IPS-18a (cell line): ENCODE measurements at regions not wholly inside any gene's neighbourhood (a gene's known extent, or its start where the extent isn't known, plus 50 kb on each side); places are given as distances from the start of the nearest gene placed in this dataset.
"Not testable (repeated sequence)": the region's sequence is repeated elsewhere in the genome, so short reads cannot be mapped to it uniquely, and the experiment has no call there.

ENCODE experiments used
- H3K27ac ChIP-seq: one replicate; pipeline ENCODE4 v1.5.1; 2013; ENCODE audit warnings: low read length
- H3K27me3 ChIP-seq: one replicate; pipeline ENCODE4 v1.6.1; 2013; ENCODE audit warnings: mild to moderate bottlenecking, low read length; ENCODE audit not compliant: control insufficient read depth, insufficient read depth
- H3K36me3 ChIP-seq: one replicate; pipeline ENCODE4 v1.6.1; 2013; ENCODE audit warnings: low read depth, low read length; ENCODE audit not compliant: control insufficient read depth
- H3K4me1 ChIP-seq: one replicate; pipeline ENCODE4 v1.6.1; 2013; ENCODE audit warnings: low read depth, low read length; ENCODE audit not compliant: control insufficient read depth
- H3K4me3 ChIP-seq: one replicate; pipeline ENCODE4 v1.5.1; 2013; ENCODE audit warnings: low read length
- H3K9ac ChIP-seq: one replicate; pipeline ENCODE4 v1.6.1; 2013; ENCODE audit warnings: mild to moderate bottlenecking, low read length, moderate library complexity
- H3K9me3 ChIP-seq: one replicate; pipeline ENCODE4 v1.6.1; 2013; ENCODE audit warnings: low read depth, low read length; ENCODE audit not compliant: control insufficient read depth

GRCh38 chr3:18693588-18694329, 268.6 kb upstream of the SATB1 start:
- H3K27ac ChIP-seq, result not testable (repeated sequence)

GRCh38 chr3:18687286-18687685, 262.1 kb upstream of the SATB1 start:
- H3K9ac ChIP-seq, result no peak overlapping the region
- H3K36me3 ChIP-seq, result no peaks in the 10 kb centered on the region
- no peaks in the 10 kb centered on the region for H3K4me1 ChIP-seq
- H3K9me3 ChIP-seq, result no peaks in the 10 kb centered on the region
- no peaks in the 10 kb centered on the region for H3K27me3 ChIP-seq
- H3K27ac ChIP-seq, result no peak overlapping the region
- H3K4me3 ChIP-seq, result no peak overlapping the region

More at GRCh38 chr3:18693588-18694329, 268.6 kb upstream of the SATB1 start:
- not testable (repeated sequence) for H3K36me3 ChIP-seq, H3K4me3 ChIP-seq, H3K9me3 ChIP-seq, H3K4me1 ChIP-seq, H3K9ac ChIP-seq, H3K27me3 ChIP-seq

GRCh38 chr3:18683900-18684299, 258.8 kb upstream of the SATB1 start:
- H3K27me3 ChIP-seq, result no peaks in the 10 kb centered on the region
- H3K27ac ChIP-seq, result no peak overlapping the region
- no peak overlapping the region for H3K9ac ChIP-seq
- no peaks in the 10 kb centered on the region for H3K9me3 ChIP-seq
- H3K4me3 ChIP-seq, result no peak overlapping the region
- H3K4me1 ChIP-seq, result no peaks in the 10 kb centered on the region
- H3K36me3 ChIP-seq, result no peaks in the 10 kb centered on the region

- Histone ChIP-seq H3K27ac (no peak overlapping the region), H3K4me3 (no peak overlapping the region), H3K36me3 (no peaks in the 10 kb centered on the region), H3K9me3 (no peaks in the 10 kb centered on the region), H3K9ac (no peak overlapping the region), H3K27me3 (no peaks in the 10 kb centered on the region), H3K4me1 (no peaks in the 10 kb centered on the region)
These were observed 256.7 kb upstream of the SATB1 start for GRCh38 chr3:18681818-18682345.

GRCh38 chr3:18680758-18681157, 255.6 kb upstream of the SATB1 start:
- no peaks in the 10 kb centered on the region for H3K9me3 ChIP-seq
- no peaks in the 10 kb centered on the region for H3K4me1 ChIP-seq
- no peaks in the 10 kb centered on the region for H3K36me3 ChIP-seq
- H3K27me3 ChIP-seq, result no peaks in the 10 kb centered on the region
- no peak overlapping the region for H3K9ac ChIP-seq
- H3K27ac ChIP-seq, result no peak overlapping the region
- no peak overlapping the region for H3K4me3 ChIP-seq

- no peaks in the 10 kb centered on the region for H3K27me3 ChIP-seq
- H3K9me3 ChIP-seq, result no peaks in the 10 kb centered on the region
- H3K9ac ChIP-seq, result no peak overlapping the region
These were observed 254.1 kb upstream of the SATB1 start for GRCh38 chr3:18679238-18679637.

GRCh38 chr3:18675197-18675596, 250.1 kb upstream of the SATB1 start:
- Histone ChIP-seq H3K27me3 (no peaks in the 10 kb centered on the region), H3K9me3 (no peaks in the 10 kb centered on the region), H3K27ac (no peak overlapping the region), H3K9ac (no peak overlapping the region), H3K4me3 (no peak overlapping the region), H3K36me3 (no peaks in the 10 kb centered on the region), H3K4me1 (peaks cover 6% of the 10 kb centered on the region)

More at GRCh38 chr3:18679238-18679637, 254.1 kb upstream of the SATB1 start:
- H3K4me3 ChIP-seq, result no peak overlapping the region
- no peaks in the 10 kb centered on the region for H3K4me1 ChIP-seq
- no peaks in the 10 kb centered on the region for H3K36me3 ChIP-seq
- H3K27ac ChIP-seq, result no peak overlapping the region

GRCh38 chr3:18672561-18672960, 247.4 kb upstream of the SATB1 start:
- Histone ChIP-seq H3K27ac (no peak overlapping the region), H3K4me3 (no peak overlapping the region), H3K9me3 (no peaks in the 10 kb centered on the region), H3K9ac (no peak overlapping the region), H3K4me1 (peaks cover 6% of the 10 kb centered on the region), H3K36me3 (no peaks in the 10 kb centered on the region), H3K27me3 (no peaks in the 10 kb centered on the region)

- no peaks in the 10 kb centered on the region for H3K36me3 ChIP-seq
- H3K27ac ChIP-seq, result no peak overlapping the region
- peaks cover 6% of the 10 kb centered on the region for H3K4me1 ChIP-seq
- no peaks in the 10 kb centered on the region for H3K9me3 ChIP-seq
- H3K27me3 ChIP-seq, result no peaks in the 10 kb centered on the region
- H3K4me3 ChIP-seq, result no peak overlapping the region
- no peak overlapping the region for H3K9ac ChIP-seq
These were observed 245.6 kb upstream of the SATB1 start for GRCh38 chr3:18670759-18671158.

GRCh38 chr3:18669374-18669773, 244.2 kb upstream of the SATB1 start:
- Histone ChIP-seq H3K4me1 (peaks cover 6% of the 10 kb centered on the region), H3K27me3 (no peaks in the 10 kb centered on the region), H3K9ac (no peak overlapping the region), H3K9me3 (no peaks in the 10 kb centered on the region), H3K27ac (no peak overlapping the region), H3K4me3 (no peak overlapping the region), H3K36me3 (no peaks in the 10 kb centered on the region)

GRCh38 chr3:18667552-18667951, 242.4 kb upstream of the SATB1 start:
- no peaks in the 10 kb centered on the region for H3K27me3 ChIP-seq
- no peak overlapping the region for H3K4me3 ChIP-seq
- peaks cover 6% of the 10 kb centered on the region for H3K4me1 ChIP-seq
- H3K9ac ChIP-seq, result no peak overlapping the region
- H3K36me3 ChIP-seq, result no peaks in the 10 kb centered on the region
- no peak overlapping the region for H3K27ac ChIP-seq
- no peaks in the 10 kb centered on the region for H3K9me3 ChIP-seq

GRCh38 chr3:18666655-18667054, 241.5 kb upstream of the SATB1 start:
- Histone ChIP-seq H3K4me3 (no peak overlapping the region), H3K9me3 (no peaks in the 10 kb centered on the region), H3K4me1 (peaks cover 6% of the 10 kb centered on the region), H3K27ac (no peak overlapping the region), H3K9ac (no peak overlapping the region), H3K36me3 (no peaks in the 10 kb centered on the region), H3K27me3 (no peaks in the 10 kb centered on the region)
